ENCODE measurements at regions not wholly inside any gene's neighbourhood (a gene's known extent, or its start where the extent isn't known, plus 50 kb on each side); places are given as distances from the start of the nearest gene placed in this dataset.

- Histone ChIP-seq H3K9me3 (ENCODE audit: control insufficient read depth in 4 of 4, low read length in 3 of 4) (no peaks in the 10 kb centered on the region), H3K36me3 (ENCODE audit: control insufficient read depth in 4 of 4, insufficient read depth in 3 of 4, low read depth in 1 of 4, low read length in 3 of 4) (no peaks in the 10 kb centered on the region), H3K27ac (ENCODE audit: low read depth in 1 of 2, low read length in 2 of 2) (no peak overlapping the region), H3K27me3 (ENCODE audit: control insufficient read depth in 4 of 4, insufficient read depth in 4 of 4, low read length in 3 of 4) (no peaks in the 10 kb centered on the region), H3K4me3 (ENCODE audit: low read depth in 1 of 3, low read length in 3 of 3) (no peak overlapping the region), H3K9ac (ENCODE audit: low read depth in 1 of 2, low read length in 2 of 2) (no peak overlapping the region), H3K4me1 (ENCODE audit: control insufficient read depth in 4 of 4, insufficient read depth in 4 of 4, low read length in 3 of 4) (no peaks in the 10 kb centered on the region)
- no peak for DNase-seq (ENCODE audit: low spot score)
- 55% methylated on average over 3 of the region's 3 CpGs for WGBS
- TF ChIP-seq FOXA1 (IDR thresholded peaks at IDR 0.05) = no peak
- TF ChIP-seq RXRA (IDR thresholded peaks at IDR 0.05) = no peak
- no peak for TF ChIP-seq CTCF (IDR thresholded peaks at IDR 0.05; ENCODE audit: low read depth, low read length, missing input control)
- no peak for TF ChIP-seq MAX (IDR thresholded peaks at IDR 0.05)
- no peak for TF ChIP-seq SP1 (IDR thresholded peaks at IDR 0.05)
- TF ChIP-seq EGR1 (IDR thresholded peaks at IDR 0.05; ENCODE audit: low read depth in 2 of 2) = no peak
- no peak for TF ChIP-seq NR2F2 (IDR thresholded peaks at IDR 0.05)
- no peak for TF ChIP-seq HNF4G (IDR thresholded peaks at IDR 0.05)
- no peak for TF ChIP-seq GABPA (IDR thresholded peaks at IDR 0.05 in 1 of 2, conservative IDR thresholded peaks at IDR 0.05 in 1 of 2)
- TF ChIP-seq HNF4A (conservative IDR thresholded peaks at IDR 0.05) = no peak
- TF ChIP-seq YY1 (IDR thresholded peaks at IDR 0.05) = no peak
Measured at GRCh38 chr9:115200711-115201505, 83.0 kb upstream of the TNC start.

- H3K4me1 ChIP-seq (ENCODE audit: control insufficient read depth in 4 of 4, insufficient read depth in 4 of 4, low read length in 3 of 4) = no peaks in the 10 kb centered on the region
- WGBS = 41% methylated on average over 1 of the region's 1 CpG
- no peak for DNase-seq (ENCODE audit: low spot score)
- H3K9ac ChIP-seq (ENCODE audit: low read depth in 1 of 2, low read length in 2 of 2) = no peak overlapping the region
- H3K9me3 ChIP-seq (ENCODE audit: control insufficient read depth in 4 of 4, low read length in 3 of 4) = no peaks in the 10 kb centered on the region
- H3K27ac ChIP-seq (ENCODE audit: low read depth in 1 of 2, low read length in 2 of 2) = no peak overlapping the region
- H3K36me3 ChIP-seq (ENCODE audit: control insufficient read depth in 4 of 4, insufficient read depth in 3 of 4, low read depth in 1 of 4, low read length in 3 of 4) = no peaks in the 10 kb centered on the region
- H3K4me3 ChIP-seq (ENCODE audit: low read depth in 1 of 3, low read length in 3 of 3) = no peak overlapping the region
- H3K27me3 ChIP-seq (ENCODE audit: control insufficient read depth in 4 of 4, insufficient read depth in 4 of 4, low read length in 3 of 4) = no peaks in the 10 kb centered on the region
- TF ChIP-seq REST (IDR thresholded peaks at IDR 0.05) = no peak
- no peak for TF ChIP-seq HNF4G (IDR thresholded peaks at IDR 0.05)
- TF ChIP-seq RAD21 (IDR thresholded peaks at IDR 0.05) = no peak
- no peak for TF ChIP-seq ZBTB33 (IDR thresholded peaks at IDR 0.05)
- TF ChIP-seq RXRA (IDR thresholded peaks at IDR 0.05) = no peak
- TF ChIP-seq SP1 (IDR thresholded peaks at IDR 0.05) = no peak
- TF ChIP-seq TAF1 (conservative IDR thresholded peaks at IDR 0.05) = no peak
- TF ChIP-seq EGR1 (IDR thresholded peaks at IDR 0.05; ENCODE audit: low read depth in 2 of 2) = no peak
- no peak for TF ChIP-seq GABPA (IDR thresholded peaks at IDR 0.05 in 1 of 2, conservative IDR thresholded peaks at IDR 0.05 in 1 of 2)
- no peak for TF ChIP-seq ATF3 (IDR thresholded peaks at IDR 0.05)
- no peak for TF ChIP-seq FOXA2 (IDR thresholded peaks at IDR 0.05)
- TF ChIP-seq YY1 (IDR thresholded peaks at IDR 0.05) = no peak
- TF ChIP-seq CTCF (IDR thresholded peaks at IDR 0.05; ENCODE audit: low read depth, low read length, missing input control) = no peak
Measured at GRCh38 chr9:115202181-115202580, 84.2 kb upstream of the TNC start.

All from liver (tissue), 8 donors.